DMS153 treated with DMSO at 0.1 percent for 48 hours (cell line): ENCODE measurements at regions not wholly inside any gene's neighbourhood (a gene's known extent, or its start where the extent isn't known, plus 50 kb on each side); places are given as distances from the start of the nearest gene placed in this dataset.

Experiments used
- DNase-seq: peaks from one replicate; lab custom pipeline; 2025; ENCODE audit not compliant: unreplicated experiment; lab: John Stamatoyannopoulos, UW

DNA sequence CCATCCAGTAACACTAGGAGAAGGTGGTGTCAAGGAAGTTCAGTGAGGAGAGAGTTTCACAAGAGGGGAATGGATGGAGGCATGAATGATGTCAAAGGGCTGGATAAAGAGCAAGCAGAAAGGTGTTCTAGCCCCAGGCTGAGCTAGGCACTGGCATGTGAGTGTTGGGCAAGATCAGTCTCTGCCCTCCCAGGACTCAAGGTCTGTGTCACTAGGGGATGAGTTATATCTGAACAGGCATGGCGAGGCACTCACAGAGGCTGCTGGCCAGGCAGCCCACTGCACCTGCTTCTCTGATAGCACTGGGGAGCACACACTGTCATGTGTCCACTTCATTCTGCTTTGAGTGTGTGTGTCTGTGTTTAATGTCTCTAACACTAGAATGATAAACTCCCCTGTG is 903.8 kb downstream of the BCL11B start:
- DNase-seq: peak; percentile 21

DNA sequence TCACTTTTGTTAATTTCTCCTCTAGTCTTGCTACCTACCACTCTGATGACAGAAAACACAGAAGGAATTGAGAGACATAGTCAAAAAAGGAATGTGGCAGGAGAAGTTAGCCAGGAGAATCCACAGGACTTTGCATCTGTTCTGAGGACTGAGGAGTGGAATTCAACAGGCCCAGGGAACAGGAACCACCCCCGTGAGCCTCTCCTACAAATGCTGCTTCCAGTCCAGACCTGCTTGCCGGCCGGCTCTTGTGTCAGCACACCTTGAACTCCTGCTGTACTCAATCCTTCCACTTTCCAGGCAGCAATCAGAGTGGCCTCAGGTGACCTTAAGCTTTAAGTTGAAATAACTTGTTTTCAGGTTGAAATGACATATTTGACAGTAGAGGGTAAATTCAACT is 903.1 kb downstream of the BCL11B start:
- no peak for DNase-seq

DNA sequence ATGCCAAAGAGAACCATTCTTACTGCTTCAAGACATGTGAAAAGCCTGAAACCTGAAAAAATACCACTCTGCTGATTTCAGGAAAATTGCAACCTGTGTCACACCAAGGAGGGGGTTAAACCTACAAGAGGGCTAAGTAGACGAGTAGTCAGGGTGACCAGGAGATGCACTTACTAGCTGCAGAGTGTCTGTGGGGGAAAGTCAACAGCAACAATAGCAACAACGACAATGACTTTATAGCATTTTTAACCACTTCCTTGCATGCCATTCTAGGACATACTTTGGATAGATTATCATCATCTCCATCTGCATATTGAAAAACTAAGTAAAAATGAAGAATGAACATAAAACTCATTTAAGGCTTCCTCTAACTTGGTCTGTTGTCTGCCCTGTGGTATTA is 902.7 kb downstream of the BCL11B start:
- DNase-seq: no peak

DNA sequence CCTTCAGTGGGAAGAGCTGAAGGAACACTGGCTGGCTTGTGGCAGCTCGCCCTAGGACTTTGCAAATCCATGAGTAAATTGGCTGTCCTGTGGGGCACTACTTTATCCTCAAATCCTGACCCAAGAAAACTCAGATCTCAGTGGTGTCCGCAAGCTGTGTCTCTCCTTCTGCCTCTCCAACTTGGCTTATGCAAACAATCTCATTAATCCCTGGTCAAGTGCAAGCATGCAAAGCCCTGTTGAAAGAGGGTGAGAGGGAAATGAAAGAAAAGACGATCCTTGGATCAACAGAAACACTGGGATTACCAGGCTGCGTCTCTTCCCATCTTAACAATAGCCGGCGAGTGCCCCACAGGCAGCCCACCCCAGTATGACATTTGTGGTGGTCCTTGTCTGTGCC is 901.6 kb downstream of the BCL11B start:
- no peak for DNase-seq

DNA sequence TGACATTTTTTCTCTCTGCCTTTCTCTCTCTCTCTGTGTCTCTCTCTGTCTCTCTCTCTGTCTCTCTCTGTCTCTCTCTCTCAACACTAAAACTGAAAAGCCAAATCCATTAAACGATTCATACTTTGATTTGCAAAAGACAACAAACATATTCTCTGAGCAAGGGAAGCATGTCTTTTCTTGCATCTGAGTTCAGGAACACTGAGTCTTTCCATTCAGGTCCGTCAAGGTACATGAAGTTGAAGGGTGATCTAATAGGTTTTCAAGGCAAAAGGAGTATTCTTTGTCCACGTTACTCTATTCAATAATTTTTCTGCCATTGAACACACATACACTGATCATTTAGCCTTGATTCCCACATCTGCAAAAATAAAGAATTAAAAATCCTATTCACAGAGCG is 900.9 kb downstream of the BCL11B start:
- no peak for DNase-seq

DNA sequence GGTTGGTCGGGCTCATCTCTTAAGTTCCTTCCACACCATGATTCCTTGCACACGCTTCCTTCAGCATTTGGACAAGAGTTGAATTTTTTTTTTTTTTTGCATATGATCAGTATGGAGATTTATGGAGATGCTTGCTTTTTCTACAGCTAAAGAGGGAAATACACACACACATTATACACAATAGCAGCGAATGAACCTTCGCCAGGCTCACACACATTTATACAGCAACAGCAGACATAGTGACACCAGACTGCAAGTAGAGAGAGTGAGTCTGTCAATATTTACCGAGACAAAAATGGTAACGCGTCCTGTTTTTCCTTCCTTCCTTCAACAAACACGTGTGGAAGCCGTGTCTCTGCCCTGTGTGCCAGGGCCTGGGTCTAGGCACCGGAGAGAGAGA is 897.9 kb downstream of the BCL11B start:
- DNase-seq: peak; percentile 50

DNA sequence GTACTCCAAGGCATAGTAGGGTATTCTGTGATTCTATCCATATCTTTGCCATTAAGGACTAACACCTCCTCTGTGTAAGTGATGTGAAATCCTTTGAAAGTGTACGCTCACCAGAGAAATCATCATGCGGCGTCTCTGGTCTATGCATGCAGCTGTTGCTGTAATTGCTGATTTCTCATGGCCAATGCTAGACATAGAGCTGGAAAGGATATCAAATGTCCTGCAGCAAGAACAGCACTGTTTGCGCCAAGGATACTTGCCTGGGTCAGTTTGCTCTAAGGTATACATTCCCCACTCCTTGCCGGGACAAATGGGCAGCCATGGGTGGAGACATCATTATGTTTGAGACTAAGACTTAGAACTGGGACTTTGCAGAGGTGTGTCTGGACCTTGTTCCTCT is 896.4 kb downstream of the BCL11B start:
- DNase-seq: no peak

DNA sequence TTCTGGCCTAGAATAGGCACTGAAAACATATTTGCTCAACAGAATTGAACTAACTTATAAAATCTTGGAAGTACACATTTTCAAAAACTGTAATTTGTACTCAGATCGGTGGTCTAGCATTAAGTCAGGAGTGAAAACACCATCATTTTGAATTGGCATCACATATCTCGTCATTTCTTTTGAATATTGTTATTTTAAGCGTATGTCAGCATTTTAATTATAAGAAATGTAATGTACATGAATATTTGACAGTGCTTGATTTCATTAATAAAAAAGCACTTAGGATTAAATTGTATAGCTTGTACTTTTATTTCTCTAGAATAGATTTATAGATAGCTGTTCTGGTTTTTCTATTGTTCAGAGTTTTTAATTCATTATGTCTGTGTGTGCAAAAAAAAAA is 892.2 kb downstream of the BCL11B start:
- no peak for DNase-seq

DNA sequence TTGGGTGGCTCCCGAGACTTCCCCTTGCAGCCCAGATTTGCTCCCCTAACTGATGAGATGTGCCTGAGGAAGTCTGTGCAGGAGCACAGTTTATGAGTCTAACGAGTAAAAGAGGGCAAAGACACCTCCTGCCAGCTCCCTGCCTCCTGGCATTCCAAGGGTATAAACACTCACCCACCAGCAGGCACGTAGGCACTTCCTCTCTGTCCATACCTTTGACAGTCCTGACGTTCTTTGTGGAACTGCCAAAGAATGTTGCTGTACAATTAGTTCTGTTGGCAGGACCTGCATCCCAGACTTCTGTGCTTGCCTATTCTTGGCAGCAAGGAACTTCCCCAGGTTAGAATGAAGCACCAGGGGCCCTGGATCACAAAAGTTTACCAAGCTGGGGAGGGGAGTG is 889.3 kb downstream of the BCL11B start:
- no peak for DNase-seq

DNA sequence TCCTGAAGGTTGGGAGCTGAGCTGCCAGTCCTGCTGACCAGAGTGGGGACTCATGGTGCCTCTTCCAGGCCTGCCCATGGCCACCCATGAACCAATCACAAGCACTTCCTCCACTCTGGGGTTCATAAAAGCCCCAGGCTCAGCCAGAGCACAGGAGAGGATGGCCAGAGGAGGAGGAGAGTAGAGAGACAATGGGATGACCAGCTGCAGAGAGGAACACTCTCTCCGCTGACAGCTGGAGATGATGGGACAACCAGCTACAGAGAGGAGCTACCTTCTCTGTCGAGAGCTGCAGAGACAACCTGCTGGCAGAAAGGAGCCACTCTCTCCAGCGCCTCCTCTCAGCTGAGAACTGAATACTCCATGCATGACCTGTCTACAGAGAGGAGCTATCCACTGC is 886.1 kb downstream of the BCL11B start:
- no peak for DNase-seq

DNA sequence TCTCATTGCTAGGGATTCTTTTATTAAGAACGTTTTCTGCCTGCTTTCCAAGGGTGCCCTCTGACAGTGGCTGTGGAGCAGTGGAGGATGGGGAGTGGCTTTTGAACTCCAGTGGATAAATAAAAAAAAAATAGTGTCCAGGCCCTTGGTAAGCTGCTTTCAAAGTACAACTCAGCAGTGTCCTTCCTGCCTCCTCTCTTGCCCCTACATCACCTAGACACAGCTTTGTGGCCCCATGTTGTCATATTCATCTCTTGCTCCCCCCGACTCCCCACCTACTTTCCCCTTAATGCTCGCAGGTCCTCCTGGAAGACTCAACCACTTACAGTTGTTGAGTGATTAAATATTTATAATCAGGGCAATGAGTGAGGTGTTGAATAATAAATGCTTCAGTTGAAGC is 880.9 kb downstream of the BCL11B start:
- no peak for DNase-seq

DNA sequence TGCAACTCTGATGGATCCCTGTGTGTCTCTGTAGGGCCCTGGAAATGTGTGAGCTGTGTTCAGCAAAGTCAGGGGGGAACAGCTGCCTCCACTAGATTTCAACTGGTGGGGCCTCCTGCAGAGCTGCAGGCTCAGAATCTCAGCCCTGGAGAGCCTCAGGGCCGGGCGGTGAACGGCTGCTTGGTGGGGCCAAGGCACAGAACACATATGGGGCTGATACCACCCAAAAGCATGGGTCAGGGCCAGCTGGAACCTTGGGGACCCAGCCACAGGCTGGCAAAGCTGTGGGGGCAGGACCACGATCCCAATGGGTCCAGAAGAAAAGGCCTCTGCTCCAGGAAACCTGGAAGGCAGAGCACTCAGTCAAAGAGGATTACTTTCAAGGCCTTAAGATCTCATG is 878.5 kb downstream of the BCL11B start:
- DNase-seq: no peak

DNA sequence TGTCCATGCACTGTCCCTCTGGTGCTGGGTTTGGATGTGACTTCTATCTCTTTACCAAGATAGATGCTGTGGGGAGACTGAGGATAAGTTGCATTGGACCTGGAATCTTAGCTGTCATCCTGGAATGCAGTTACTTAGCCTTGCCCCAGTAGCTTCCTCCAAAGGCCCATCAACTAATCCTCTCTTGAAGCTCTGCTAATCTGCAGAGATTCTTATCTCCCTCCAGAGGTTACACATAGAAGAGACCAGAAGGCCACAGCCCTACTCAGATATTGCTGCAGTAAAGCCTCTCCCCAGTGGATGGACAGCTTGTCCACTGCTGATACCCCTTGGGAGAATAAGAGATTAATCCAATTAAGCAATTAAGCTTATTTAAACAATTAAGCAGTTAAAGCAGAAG is 867.2 kb downstream of the BCL11B start:
- DNase-seq: no peak

DNA sequence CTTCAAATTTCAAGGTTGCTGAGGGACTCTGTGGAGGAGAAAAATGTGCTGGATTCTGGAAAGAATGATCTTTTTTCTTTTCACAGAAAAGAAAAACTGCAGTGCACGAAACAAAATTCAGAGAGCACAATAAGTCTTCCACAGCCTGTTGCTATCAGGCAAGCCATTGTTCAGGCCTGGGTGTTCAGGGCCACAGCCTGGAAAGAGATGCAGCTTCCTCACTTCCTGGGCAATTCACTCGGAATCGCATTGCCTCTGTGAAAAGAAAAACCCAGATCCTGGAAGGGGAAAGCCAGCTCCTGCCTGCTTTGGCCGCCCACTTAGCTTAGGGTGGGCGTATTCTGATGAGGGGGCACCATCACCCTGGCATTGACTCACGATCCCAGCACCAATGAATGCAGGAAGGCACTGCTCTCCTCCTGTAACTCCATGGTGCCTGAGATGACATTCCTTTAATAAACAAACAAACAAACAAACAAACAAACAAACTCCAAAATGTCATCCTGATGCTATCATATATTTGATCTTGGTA is 863.9 kb downstream of the BCL11B start:
- no peak for DNase-seq

DNA sequence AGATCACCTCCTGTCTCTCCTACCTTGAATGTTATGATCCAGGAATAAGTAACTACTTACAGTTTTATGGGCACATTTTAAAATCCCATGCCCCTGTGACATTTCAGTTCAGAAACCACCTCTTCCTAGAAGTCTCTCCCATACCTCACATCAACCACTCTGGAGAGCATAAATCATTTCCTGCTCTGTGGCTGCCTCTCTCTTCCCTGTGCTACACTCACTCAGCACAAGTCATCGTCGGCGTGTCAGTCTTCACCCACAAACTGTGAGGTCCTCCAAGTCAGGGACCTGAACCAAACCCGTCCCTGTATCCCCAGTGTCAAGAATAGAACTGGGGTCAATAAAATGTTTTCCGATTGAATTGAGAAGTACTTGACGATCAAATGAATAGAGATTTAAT is 863.3 kb downstream of the BCL11B start:
- DNase-seq: no peak

DNA sequence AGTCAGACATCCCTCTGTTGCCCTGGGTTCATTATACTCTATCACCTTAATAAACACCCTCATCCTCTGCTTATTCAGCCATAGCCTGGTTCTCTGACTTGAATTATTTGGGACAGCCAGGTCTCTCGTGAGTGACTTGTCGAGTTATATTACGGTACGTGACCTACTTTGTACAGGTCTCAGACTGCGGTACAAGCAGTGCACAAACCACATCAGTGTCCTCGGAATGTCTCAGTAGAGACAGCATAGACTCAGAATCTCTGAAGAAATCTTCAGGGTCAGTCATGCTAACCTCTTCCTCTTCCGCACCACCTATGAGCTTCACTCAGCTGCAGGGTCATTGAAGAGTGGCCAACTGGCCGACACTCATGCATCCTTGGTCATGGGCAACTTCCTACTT is 860.8 kb downstream of the BCL11B start:
- no peak for DNase-seq

DNA sequence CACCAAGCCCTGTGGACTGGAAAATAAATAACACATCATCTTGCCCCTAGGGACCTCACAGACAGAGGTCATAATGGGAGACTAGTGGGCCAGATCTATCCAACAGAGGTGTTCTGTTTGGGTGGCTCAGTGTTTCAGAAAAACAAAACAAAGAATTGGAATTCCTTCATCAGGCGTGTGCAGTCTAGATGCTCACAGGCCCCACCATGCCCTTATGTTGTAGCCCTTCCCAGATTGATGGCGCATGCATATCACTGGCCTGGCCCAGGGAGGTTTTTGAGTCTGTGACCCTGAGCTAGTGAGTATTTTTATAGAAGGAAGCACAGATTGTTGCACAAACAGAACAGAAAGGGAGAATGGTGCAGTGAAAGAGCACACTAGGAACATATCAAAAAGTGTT is 859.6 kb downstream of the BCL11B start:
- DNase-seq: no peak

DNA sequence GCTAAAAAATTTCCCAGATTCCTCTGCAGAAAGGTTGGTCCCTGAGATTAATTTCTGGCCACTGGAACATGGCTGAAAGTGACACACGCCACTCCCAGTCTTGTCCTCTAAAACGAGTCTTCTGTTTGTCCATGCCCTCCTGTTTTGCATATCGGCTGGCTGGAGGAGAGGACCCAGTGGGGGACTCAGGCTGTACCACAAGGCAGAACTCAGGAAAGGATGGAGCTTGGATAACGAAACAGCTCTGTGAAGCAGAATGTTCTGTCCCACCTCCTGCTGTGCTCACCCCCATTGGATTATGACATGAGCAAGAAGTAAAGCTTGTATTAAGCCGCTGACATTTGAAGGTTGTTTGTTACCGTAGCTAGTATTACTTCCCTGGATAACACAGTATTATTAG is 856.2 kb downstream of the BCL11B start:
- no peak for DNase-seq

DNA sequence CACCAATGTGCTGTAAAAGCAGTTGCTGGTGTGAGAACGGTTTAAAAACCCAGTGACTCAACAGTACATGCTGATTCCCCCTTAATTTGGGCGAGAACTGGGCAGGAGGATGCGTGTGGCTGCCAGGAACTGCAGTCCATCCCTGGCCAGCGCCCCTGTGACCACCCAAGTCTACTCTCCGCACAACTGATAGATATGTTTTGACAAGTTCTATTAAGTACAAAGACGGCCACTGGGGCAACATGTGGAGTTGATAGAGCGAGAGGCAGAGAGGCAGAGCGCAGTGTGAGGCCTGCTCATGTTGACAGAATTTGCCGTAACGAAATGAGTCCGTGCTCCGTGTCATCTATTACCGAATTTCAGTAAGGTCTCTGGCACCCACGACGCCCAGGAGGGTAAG is 855.0 kb downstream of the BCL11B start:
- DNase-seq: no peak

DNA sequence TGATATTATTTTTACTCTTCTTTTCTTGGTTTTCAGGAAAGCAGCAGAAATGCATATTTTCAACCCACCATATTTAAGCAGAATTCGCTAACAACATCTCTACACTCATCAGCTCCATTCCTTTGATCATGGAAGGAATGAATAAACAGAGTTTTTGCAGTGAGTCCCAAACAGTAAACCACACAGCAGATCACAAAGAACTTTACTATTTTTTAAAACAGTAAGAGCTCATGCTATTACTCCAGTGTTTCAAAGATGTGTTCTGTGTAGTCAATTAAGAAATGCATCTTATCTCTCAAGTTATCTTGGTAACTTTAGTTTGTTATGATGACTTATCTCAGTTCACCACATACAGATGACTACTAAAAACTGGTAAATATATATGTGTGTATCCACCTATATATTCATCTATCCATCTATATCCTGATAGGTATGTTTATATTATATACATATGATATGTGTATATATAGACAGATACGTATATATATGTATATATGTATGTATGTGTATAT is 843.5 kb downstream of the BCL11B start:
- no peak for DNase-seq

DNA sequence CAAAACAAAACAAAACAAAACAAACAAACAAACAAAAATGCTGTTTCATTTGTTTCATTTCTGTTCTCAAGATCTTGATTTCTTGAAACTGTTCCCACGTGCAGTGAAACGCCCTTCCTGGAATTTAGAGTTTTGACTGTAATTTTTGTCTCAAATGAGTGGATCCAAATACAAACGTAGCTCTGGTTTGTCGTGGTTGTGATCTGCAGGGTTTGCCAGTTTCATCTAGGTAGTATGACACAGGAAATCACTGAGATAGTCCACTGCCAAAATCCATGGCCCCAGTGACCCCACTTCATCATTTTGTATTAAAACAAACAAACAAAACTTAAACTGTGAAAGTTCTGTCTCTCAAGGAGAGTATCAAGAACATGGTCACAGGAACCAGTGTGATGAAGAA is 838.6 kb downstream of the BCL11B start:
- no peak for DNase-seq

DNA sequence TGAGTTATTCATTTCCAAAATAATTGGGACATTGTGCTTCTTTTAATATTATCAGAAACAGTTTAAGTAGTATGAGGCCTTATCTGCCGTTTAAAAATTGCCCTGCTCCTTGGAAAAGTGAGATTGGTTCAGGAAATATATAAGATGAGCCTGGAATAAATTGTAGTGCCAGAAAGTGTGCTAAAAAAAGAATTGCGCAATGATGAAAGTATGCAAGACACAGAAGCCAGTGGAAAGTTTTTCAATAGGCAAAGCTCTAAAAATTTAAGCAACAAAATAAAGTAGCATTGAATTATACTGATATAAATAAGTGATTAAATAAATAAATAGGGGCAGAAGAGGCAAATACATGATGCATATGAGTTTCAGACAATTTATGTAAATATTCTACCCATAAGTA is 834.9 kb downstream of the BCL11B start:
- no peak for DNase-seq

DNA sequence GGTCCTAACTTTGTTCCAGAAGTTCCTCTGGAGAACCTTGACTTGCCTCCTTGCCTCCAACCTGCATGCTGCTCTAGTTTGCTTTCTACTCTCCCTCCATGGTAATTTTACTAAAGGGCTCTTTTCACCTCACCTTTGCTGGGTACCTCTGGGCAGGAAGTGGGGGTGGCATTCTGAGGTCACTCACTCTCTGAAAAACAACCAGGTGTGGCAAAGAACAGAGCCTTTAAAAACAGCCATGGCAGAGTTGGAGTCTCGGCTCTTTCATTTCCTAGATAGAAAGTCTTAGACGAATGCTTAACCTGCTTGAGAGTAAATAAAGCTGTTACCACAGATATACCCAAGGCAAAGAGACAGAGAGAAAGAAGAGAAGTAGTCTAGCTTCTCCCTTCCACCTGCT is 827.9 kb downstream of the BCL11B start:
- no peak for DNase-seq

DNA sequence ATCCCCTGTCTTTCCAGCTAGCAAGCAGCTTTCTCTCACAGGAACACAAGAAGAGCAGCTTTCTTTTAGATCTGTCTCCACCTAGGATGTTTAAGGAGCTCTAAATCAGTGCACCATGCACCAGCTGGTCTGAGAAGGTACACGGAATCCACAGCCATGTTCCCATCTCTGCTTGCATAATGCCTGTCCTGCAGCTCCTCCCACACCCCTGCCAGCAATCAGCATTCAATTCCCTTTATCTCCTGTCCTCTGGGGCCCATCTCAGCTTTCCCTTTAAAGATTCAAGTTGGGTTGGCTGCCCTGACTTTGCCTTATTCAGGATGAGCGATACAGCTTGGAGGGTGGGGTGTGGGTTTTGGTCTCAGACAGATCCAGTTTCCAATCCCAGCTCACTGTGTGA is 826.3 kb downstream of the BCL11B start:
- DNase-seq: no peak
